NCI-H774 (cell line): ENCODE measurements at regions not wholly inside any gene's neighbourhood (a gene's known extent, or its start where the extent isn't known, plus 50 kb on each side); places are given as distances from the start of the nearest gene placed in this dataset.

Experiments used
- DNase-seq: peaks from one replicate; lab custom pipeline; 2025; lab: John Stamatoyannopoulos, UW

- no peak for DNase-seq
Observed at GRCh38 chr1:86229405-86229975, 72.9 kb upstream of the COL24A1 start.

- no peak for DNase-seq
Observed at GRCh38 chr1:86228546-86228945, 72.0 kb upstream of the COL24A1 start.

DNA sequence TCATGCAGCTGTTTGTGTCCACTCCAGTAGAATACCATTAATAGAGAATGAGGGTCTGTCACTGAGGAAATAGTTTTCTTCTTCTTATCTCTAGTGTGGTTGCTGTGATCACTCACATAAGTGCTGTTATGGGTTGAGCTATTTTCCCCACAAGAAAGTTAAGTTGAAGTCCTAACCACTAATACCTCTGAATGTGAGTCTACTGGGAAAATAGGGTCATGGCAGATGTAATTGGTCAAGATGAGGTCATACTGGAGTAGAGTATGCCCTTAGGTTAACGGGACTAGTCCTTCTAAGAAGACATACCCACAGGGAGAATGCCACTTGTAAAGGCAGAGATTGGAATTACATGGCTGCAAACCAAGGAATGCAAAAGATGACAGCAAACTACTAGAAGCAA is 70.5 kb upstream of the COL24A1 start:
- DNase-seq, result no peak

DNA sequence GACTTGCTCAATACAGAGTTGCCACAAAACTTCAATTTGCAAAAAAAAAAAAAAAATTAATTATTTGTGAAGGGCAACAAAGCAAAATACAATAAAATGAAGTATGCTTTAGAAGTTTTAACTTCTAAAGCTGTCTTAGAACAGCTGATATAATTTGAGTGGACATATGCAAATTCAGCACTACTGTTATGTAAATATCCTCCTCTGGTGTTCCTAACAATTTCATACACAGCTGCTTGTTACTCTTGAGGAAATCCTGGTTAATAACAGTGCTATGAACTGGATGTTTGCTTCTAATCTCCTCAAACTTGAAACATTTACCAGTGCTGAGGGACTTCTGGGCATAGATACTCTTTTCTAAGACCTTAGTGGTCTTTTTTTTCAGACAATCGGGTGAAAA is 69.6 kb upstream of the COL24A1 start:
- no peak for DNase-seq

DNA sequence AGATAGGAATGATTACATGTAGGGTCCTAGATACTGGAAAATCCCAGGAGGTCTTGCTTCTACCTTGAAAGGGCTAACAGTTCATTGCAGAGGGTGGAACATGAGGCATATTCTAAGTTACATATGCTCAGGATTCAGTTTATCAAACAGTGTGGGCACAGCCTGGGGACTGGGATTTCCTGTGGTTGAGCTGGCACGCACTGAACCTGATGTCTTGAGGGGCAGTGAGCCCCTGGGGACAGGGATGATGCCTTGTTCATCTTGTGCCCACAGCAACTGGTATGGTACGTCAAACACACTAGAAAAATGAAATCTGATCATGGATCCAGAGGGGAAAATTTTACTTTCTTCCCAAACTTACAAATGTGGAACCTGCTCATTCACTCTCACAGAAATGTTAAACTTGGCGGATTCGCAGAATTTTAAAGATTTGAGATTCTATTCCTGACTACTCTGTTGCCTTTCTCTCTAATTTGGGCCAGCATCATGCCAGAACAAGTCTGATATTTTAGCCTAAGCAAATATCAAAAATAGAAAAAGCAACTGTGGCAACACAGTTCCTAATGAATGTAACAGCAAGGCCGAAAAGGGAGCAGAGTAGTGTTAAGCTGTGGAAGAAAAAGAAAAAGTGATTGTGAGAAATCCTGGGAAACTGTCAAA is 68.2 kb upstream of the COL24A1 start:
- DNase-seq, result no peak

GRCh38 chr1:86218859-86219258 is 62.3 kb upstream of the COL24A1 start:
- no peak for DNase-seq

DNA sequence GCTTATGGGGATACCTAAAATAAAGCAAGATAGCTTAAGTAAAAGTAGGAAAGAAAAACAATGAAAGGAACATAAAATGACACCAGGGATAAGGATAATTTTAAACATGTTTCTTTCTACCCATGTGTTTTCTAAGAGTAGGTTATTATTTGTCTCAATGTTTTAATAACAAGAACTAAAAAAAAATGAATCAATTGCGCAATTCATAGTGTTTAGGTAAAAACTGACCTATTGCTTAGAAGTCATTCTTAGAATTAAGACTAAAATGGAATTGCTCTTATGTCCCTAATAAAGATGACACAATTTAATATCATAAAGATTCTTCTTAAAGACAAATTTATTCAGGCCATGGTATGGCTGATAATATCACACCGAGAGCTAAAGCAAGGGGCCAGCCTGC is 58.0 kb upstream of the COL24A1 start:
- DNase-seq, result no peak

DNA sequence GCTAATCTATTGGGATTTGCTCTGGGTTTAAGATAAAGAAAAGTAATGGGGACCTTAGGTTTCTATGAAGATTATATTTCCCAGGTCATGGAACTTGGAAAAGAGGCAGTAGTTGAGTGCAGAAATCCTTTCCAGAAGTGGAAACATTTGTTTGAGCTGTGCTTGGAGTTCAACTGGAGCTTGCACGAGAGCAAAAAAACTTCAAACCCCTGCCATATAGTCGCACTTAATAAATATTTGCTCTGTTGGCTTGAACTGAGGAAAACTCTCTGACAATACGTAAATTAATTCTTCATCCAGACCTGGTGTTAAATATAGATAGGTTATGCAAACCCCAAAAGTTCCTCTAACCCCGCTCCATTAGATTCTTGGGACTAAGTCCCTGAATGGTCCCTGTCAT is 52.8 kb upstream of the COL24A1 start:
- DNase-seq, result no peak

DNA sequence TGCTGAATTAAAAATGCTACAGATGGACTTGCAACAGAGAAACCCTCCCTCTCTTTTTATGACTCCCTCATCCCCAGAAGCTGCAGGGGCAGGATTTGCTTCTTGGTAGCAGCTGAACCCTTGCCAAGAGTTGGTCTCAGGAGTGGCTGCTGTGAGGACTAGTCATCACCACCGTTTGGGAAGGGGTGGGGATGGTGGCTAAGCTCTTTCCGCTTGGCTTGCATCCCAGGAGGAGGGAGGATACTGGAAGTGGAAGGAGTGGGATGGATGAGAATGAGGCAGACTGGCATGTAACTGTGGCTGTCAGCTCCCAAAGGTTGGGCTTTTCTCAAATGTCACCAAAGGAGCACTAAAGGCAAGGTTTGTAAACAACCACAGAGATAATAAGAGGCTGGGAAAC is 50.8 kb upstream of the COL24A1 start:
- DNase-seq, result no peak
